ENCODE measurements at regions not wholly inside any gene's neighbourhood (a gene's known extent, or its start where the extent isn't known, plus 50 kb on each side); places are given as distances from the start of the nearest gene placed in this dataset.
A peak's percentile ranks its signal among the peaks of the same experiment; 100 is the strongest.

GRCh38 chr10:131640045-131640644 lies 260.7 kb upstream of the PPP2R2D start:
- Mint-ChIP-seq H3K36me3 (no peaks in the 10 kb centered on the region), H3K27me3 (peaks cover 16 to 38% of the 10 kb centered on the region in 2 donors), H3K27ac (no peak overlapping the region), H3K9me3 (peaks cover 8% of the 10 kb centered on the region in 2 donors), H3K4me3 (no peak overlapping the region), H3K4me1 (peaks cover 4 to 17% of the 10 kb centered on the region in 2 donors)
- ATAC-seq (replicated peaks): no peak
- no peak for DNase-seq

DNA sequence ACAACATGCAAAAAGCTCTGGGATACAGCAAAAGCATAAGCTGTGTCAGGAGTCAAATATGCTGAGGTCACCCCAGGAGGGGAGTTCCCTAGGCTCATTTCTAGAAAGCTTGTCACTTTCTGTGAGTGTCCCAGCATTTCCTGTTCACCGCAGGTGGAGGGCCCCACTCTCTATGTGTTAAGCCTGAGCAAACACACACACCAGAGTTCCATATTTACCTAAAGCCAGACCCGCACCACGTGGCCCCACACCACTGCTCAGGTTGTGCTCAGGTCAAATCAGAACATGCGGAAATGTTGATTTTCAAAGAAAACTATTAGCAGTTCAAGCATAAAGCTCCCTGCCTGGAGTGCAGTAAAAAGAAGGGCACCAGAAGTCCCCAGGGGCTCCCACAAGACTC lies 259.6 kb upstream of the PPP2R2D start:
- H3K4me1 Mint-ChIP-seq: peaks cover 4 to 17% of the 10 kb centered on the region in 2 donors
- no peak overlapping the region for H3K27ac Mint-ChIP-seq
- ATAC-seq (replicated peaks): peak; percentile 98 to 99
- H3K4me3 Mint-ChIP-seq: no peak overlapping the region
- peaks cover 4 to 8% of the 10 kb centered on the region in 2 donors for H3K9me3 Mint-ChIP-seq
- no peaks in the 10 kb centered on the region for H3K36me3 Mint-ChIP-seq
- DNase-seq: peak; percentile 40
- peaks cover 21 to 42% of the 10 kb centered on the region in 2 donors for H3K27me3 Mint-ChIP-seq

DNA sequence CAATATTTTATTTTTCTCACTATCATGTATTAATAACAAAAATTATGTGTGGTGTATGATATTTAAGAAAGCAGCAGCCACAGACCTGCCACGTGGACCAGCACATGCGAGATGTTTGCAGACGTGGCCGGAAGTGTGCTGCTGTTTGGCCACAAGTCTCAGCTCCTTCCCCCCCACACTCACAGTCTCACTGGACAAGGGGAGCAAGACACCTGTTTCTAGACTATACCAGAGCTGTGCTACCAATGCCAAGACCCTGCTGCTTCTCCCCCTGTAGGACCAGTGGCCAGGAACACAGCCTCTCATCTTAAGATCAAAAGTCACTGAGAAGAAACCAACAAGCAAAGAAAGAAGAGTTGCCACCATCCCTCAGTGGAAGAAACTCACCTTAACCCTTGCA lies 258.9 kb upstream of the PPP2R2D start:
- Mint-ChIP-seq H3K27ac (no peak overlapping the region), H3K4me1 (peaks cover 4 to 17% of the 10 kb centered on the region in 2 donors), H3K36me3 (no peaks in the 10 kb centered on the region), H3K9me3 (peaks cover 4 to 8% of the 10 kb centered on the region in 2 donors), H3K4me3 (no peak overlapping the region), H3K27me3 (peaks cover 20 to 42% of the 10 kb centered on the region in 2 donors)
- no peak for ATAC-seq (replicated peaks)
- no peak for DNase-seq

- Mint-ChIP-seq H3K27ac (no peak overlapping the region), H3K9me3 (peaks cover 4 to 8% of the 10 kb centered on the region in 2 donors), H3K4me3 (no peak overlapping the region), H3K27me3 (peaks cover 23 to 42% of the 10 kb centered on the region in 2 donors), H3K4me1 (peaks cover 4 to 17% of the 10 kb centered on the region in 2 donors), H3K36me3 (no peaks in the 10 kb centered on the region)
- ATAC-seq (replicated peaks) (no peak), DNase-seq (no peak)
Observed at GRCh38 chr10:131642966-131643365, 257.8 kb upstream of the PPP2R2D start.

- Mint-ChIP-seq H3K4me3 (no peak overlapping the region), H3K27ac (no peak overlapping the region), H3K36me3 (no peaks in the 10 kb centered on the region), H3K27me3 (peaks cover 27 to 37% of the 10 kb centered on the region in 2 donors), H3K4me1 (peaks cover 4 to 17% of the 10 kb centered on the region in 2 donors), H3K9me3 (peaks cover 4 to 8% of the 10 kb centered on the region in 2 donors)
- DNase-seq: no peak
- no peak for ATAC-seq (replicated peaks)
Observed at GRCh38 chr10:131644289-131644688, 256.5 kb upstream of the PPP2R2D start.

- no peak overlapping the region for H3K4me3 Mint-ChIP-seq
- H3K4me1 Mint-ChIP-seq: peaks cover 4 to 17% of the 10 kb centered on the region in 2 donors
- H3K27me3 Mint-ChIP-seq: peaks cover 27 to 37% of the 10 kb centered on the region in 2 donors
- H3K9me3 Mint-ChIP-seq: peaks cover 4 to 5% of the 10 kb centered on the region in 2 donors
- no peak overlapping the region for H3K27ac Mint-ChIP-seq
- DNase-seq (no peak), ATAC-seq (replicated peaks) (no peak)
- H3K36me3 Mint-ChIP-seq: no peaks in the 10 kb centered on the region
Observed at GRCh38 chr10:131644864-131645658, 255.7 kb upstream of the PPP2R2D start.

- H3K27me3 Mint-ChIP-seq: peaks cover 27 to 43% of the 10 kb centered on the region in 2 donors
- ATAC-seq (replicated peaks): no peak
- no peaks in the 10 kb centered on the region for H3K36me3 Mint-ChIP-seq
- peaks cover 2 to 5% of the 10 kb centered on the region in 2 donors for H3K9me3 Mint-ChIP-seq
- DNase-seq: no peak
- peaks cover 3 to 15% of the 10 kb centered on the region in 2 donors for H3K4me1 Mint-ChIP-seq
- no peak overlapping the region for H3K27ac Mint-ChIP-seq
- no peak overlapping the region for H3K4me3 Mint-ChIP-seq
Observed at GRCh38 chr10:131645756-131646155, 255.1 kb upstream of the PPP2R2D start.

DNA sequence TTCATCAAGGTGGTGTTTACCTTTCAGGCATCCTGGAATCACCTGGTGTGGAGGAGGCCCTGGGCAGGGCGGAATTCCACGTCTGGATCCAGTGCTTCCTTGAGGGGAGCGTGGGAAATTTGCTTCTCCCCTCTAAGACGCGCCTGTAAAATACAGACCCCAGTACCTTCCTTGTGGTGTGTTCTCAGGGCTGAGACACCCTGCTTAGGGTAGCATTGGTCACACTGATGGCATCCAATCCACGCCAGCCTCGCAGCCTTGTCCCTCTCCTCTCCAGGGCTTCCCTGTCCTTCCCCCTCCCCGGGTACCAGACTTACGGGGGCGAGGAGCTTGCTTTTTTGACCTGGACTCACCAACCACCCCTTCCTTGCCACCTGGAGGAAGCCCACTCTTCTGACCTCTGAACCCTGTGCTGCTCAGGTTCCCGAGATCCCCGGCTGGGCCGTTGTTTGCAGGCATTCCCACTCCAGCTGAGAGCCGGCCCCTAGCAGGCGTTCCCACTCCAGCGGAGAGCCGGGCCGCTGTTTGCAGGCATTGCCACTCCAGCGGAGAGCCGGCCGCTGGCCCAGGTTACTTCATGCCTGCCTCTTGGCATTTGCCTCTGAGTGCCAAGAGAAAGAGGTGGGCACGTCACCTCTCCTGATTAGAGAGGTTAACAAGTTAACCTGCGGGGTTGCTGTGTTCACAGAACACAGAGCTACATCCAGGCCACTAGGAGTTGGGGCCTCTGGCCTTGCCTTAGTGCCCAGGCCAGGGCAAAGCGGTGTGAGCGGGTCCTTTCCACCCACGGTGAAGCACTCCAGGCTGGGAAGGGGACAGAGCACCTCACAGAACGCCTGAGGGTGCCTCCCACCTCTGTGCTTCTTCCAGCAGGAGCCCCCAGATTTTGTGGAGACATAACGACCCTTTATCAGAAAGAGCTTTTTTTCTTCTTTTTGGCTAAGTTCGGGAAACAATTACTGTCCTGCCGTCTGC lies 254.0 kb upstream of the PPP2R2D start:
- Mint-ChIP-seq H3K27ac (no peak overlapping the region), H3K4me1 (peaks cover 0 to 7% of the 10 kb centered on the region in 2 donors), H3K9me3 (peaks cover 0 to 5% of the 10 kb centered on the region in 2 donors), H3K27me3 (peaks cover 36 to 54% of the 10 kb centered on the region in 2 donors), H3K4me3 (no peak overlapping the region), H3K36me3 (no peaks in the 10 kb centered on the region)
- DNase-seq (no peak), ATAC-seq (replicated peaks) (no peak)

GRCh38 chr10:131647789-131648188 lies 253.0 kb upstream of the PPP2R2D start:
- Mint-ChIP-seq H3K4me3 (no peak overlapping the region), H3K27ac (peak overlapping the region; percentile 44), H3K36me3 (no peaks in the 10 kb centered on the region), H3K4me1 (peaks cover 2 to 12% of the 10 kb centered on the region in 2 donors), H3K9me3 (peaks cover 0 to 3% of the 10 kb centered on the region in 2 donors), H3K27me3 (peaks cover 36 to 61% of the 10 kb centered on the region in 2 donors)
- ATAC-seq (replicated peaks): no peak
- DNase-seq: no peak

DNA sequence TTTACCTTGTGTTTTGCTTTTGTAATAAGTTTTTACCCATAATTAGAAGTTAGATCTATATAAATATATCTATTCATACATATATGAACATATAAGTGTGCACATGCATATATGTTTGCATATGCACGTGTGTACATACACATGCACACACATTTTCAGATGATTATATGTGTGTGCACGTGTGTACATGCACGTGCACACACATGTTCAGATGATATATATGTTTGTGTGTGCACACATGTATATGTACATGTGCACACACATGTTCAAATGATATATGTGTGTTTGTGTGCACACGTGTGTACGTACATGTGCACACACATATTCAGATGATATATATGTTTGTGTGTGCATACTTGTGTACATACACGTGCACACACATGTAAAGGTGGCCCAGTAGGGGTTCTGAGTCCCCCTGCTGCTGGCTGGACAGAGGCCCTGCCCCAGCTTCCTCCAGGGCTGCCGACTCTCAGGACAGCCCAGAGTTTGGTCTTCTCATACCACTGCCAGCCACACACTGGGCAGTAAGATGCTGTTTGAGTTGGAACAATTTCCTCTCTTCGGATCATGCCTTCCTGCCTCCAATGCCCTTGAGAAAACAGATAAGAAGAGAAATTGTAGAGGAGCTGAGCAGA lies 252.3 kb upstream of the PPP2R2D start:
- Mint-ChIP-seq H3K27me3 (peaks cover 40 to 68% of the 10 kb centered on the region in 2 donors), H3K4me3 (no peak overlapping the region), H3K9me3 (peaks cover 0 to 3% of the 10 kb centered on the region in 2 donors), H3K36me3 (no peaks in the 10 kb centered on the region), H3K4me1 (peaks cover 2 to 12% of the 10 kb centered on the region in 2 donors), H3K27ac (no peak overlapping the region)
- no peak for ATAC-seq (replicated peaks)
- DNase-seq: no peak

GRCh38 chr10:131649617-131650016 lies 251.2 kb upstream of the PPP2R2D start:
- no peak overlapping the region for H3K27ac Mint-ChIP-seq
- DNase-seq (no peak), ATAC-seq (replicated peaks) (no peak)
- peaks cover 2 to 5% of the 10 kb centered on the region in 2 donors for H3K4me1 Mint-ChIP-seq
- H3K27me3 Mint-ChIP-seq: peaks cover 46 to 69% of the 10 kb centered on the region in 2 donors
- no peaks in the 10 kb centered on the region for H3K36me3 Mint-ChIP-seq
- H3K9me3 Mint-ChIP-seq: no peaks in the 10 kb centered on the region
- H3K4me3 Mint-ChIP-seq: no peak overlapping the region

GRCh38 chr10:131650169-131650705 lies 250.6 kb upstream of the PPP2R2D start:
- DNase-seq: no peak
- H3K4me3 Mint-ChIP-seq: no peak overlapping the region
- no peaks in the 10 kb centered on the region for H3K36me3 Mint-ChIP-seq
- peaks cover 42 to 63% of the 10 kb centered on the region in 2 donors for H3K27me3 Mint-ChIP-seq
- H3K4me1 Mint-ChIP-seq: peaks cover 2 to 5% of the 10 kb centered on the region in 2 donors
- H3K27ac Mint-ChIP-seq: no peak overlapping the region
- no peaks in the 10 kb centered on the region for H3K9me3 Mint-ChIP-seq
- no peak for ATAC-seq (replicated peaks)
